ENCODE measurements at regions not wholly inside any gene's neighbourhood (a gene's known extent, or its start where the extent isn't known, plus 50 kb on each side); places are given as distances from the start of the nearest gene placed in this dataset.

- in situ Hi-C loops (cut with MboI; ENCODE audit: low sequenced_read_pairs) = no loop called here
These were observed 97.0 kb upstream of the JAG1 start for GRCh38 chr20:10770753-10771152.

- in situ Hi-C loops (cut with MboI; ENCODE audit: low sequenced_read_pairs) = no loop called here
These were observed 97.8 kb upstream of the JAG1 start for GRCh38 chr20:10771435-10772140.

GRCh38 chr20:10774357-10774943 is 100.7 kb upstream of the JAG1 start:
- in situ Hi-C loops (cut with MboI; ENCODE audit: low sequenced_read_pairs) = no loop called here

GRCh38 chr20:10777710-10778109 is 103.9 kb upstream of the JAG1 start:
- in situ Hi-C loops (cut with MboI; ENCODE audit: low sequenced_read_pairs) = no loop called here

- in situ Hi-C loops (cut with MboI; ENCODE audit: low sequenced_read_pairs) = no loop called here
These were observed 106.1 kb upstream of the JAG1 start for GRCh38 chr20:10779911-10780310.

- in situ Hi-C loops (cut with MboI; ENCODE audit: low sequenced_read_pairs) = no loop called here
These were observed 107.1 kb upstream of the JAG1 start for GRCh38 chr20:10780901-10781300.

GRCh38 chr20:10781526-10781925 is 107.7 kb upstream of the JAG1 start:
- in situ Hi-C loops (cut with MboI; ENCODE audit: low sequenced_read_pairs) = no loop called here

GRCh38 chr20:10783707-10784553 is 110.1 kb upstream of the JAG1 start:
- in situ Hi-C loops (cut with MboI; ENCODE audit: low sequenced_read_pairs) = no loop called here

- in situ Hi-C loops (cut with MboI; ENCODE audit: low sequenced_read_pairs) = no loop called here
These were observed 110.9 kb upstream of the JAG1 start for GRCh38 chr20:10784554-10785183.

- in situ Hi-C loops (cut with MboI; ENCODE audit: low sequenced_read_pairs) = no loop called here
These were observed 112.9 kb upstream of the JAG1 start for GRCh38 chr20:10786678-10787077.

GRCh38 chr20:10788055-10788454 is 114.3 kb upstream of the JAG1 start:
- in situ Hi-C loops (cut with MboI; ENCODE audit: low sequenced_read_pairs) = no loop called here

- in situ Hi-C loops (cut with MboI; ENCODE audit: low sequenced_read_pairs) = no loop called here
These were observed 115.1 kb upstream of the JAG1 start for GRCh38 chr20:10788877-10789276.

GRCh38 chr20:10789386-10789785 is 115.6 kb upstream of the JAG1 start:
- in situ Hi-C loops (cut with MboI; ENCODE audit: low sequenced_read_pairs) = no loop called here

- in situ Hi-C loops (cut with MboI; ENCODE audit: low sequenced_read_pairs) = no loop called here
These were observed 116.2 kb upstream of the JAG1 start for GRCh38 chr20:10790013-10790412.

GRCh38 chr20:10792291-10792690 is 118.5 kb upstream of the JAG1 start:
- in situ Hi-C loops (cut with MboI; ENCODE audit: low sequenced_read_pairs) = no loop called here

- in situ Hi-C loops (cut with MboI; ENCODE audit: low sequenced_read_pairs) = no loop called here
These were observed 120.0 kb upstream of the JAG1 start for GRCh38 chr20:10793766-10794165.

GRCh38 chr20:10794765-10795164 is 121.0 kb upstream of the JAG1 start:
- in situ Hi-C loops (cut with MboI; ENCODE audit: low sequenced_read_pairs) = no loop called here

GRCh38 chr20:10795286-10796026 is 121.7 kb upstream of the JAG1 start:
- in situ Hi-C loops (cut with MboI; ENCODE audit: low sequenced_read_pairs) = no loop called here

GRCh38 chr20:10798811-10799210 is 125.0 kb upstream of the JAG1 start:
- in situ Hi-C loops (cut with MboI; ENCODE audit: low sequenced_read_pairs) = no loop called here

- in situ Hi-C loops (cut with MboI; ENCODE audit: low sequenced_read_pairs) = no loop called here
These were observed 125.9 kb upstream of the JAG1 start for GRCh38 chr20:10799735-10800134.

- in situ Hi-C loops (cut with MboI; ENCODE audit: low sequenced_read_pairs) = no loop called here
These were observed 126.5 kb upstream of the JAG1 start for GRCh38 chr20:10800288-10800687.
